CD4-positive, CD25-positive, alpha-beta regulatory T cell (primary cell): ENCODE measurements at regions not wholly inside any gene's neighbourhood (a gene's known extent, or its start where the extent isn't known, plus 50 kb on each side); places are given as distances from the start of the nearest gene placed in this dataset.

Source experiments
- ATAC-seq, 2 donors: fragments of 150-1000 bp; cut with Tn5 transposase; one replicate each; pipeline ENCODE4 v1.10.0; 2021; ENCODE audit warnings: low read depth in 2 of 2, moderate number of reproducible peaks in 2 of 2, moderate library complexity in 1 of 2
- DNase-seq, 3 donors: peaks; one replicate each; pipeline versions ENCODE4 v3.0.0 to v3.0.0-alpha.2; 2012 to 2022; ENCODE audit warnings: mixed read lengths in 1 of 3
- H3K27ac ChIP-seq: one replicate; pipeline ENCODE4 v1.7.0; 2013; ENCODE audit warnings: mild to moderate bottlenecking, low read length; ENCODE audit not compliant: insufficient read depth, poor library complexity, severe bottlenecking
- H3K27me3 ChIP-seq: one replicate; pipeline ENCODE4 v1.7.0; 2013; ENCODE audit warnings: low read length; ENCODE audit not compliant: control insufficient read depth, insufficient read depth
- H3K36me3 ChIP-seq: one replicate; pipeline ENCODE4 v1.7.0; 2013; ENCODE audit warnings: mild to moderate bottlenecking, low read length, moderate library complexity; ENCODE audit not compliant: control insufficient read depth, insufficient read depth
- H3K4me1 ChIP-seq: 2 replicates; pipeline ENCODE4 v1.7.0; 2013; ENCODE audit warnings: mild to moderate bottlenecking, low read length; ENCODE audit not compliant: insufficient read depth, control insufficient read depth, poor library complexity, severe bottlenecking
- H3K4me3 ChIP-seq: one replicate; pipeline ENCODE4 v1.7.0; 2013; ENCODE audit warnings: low read depth, mild to moderate bottlenecking, low read length, moderate library complexity
- H3K9me3 ChIP-seq, 2 experiments: 1 replicate in 1 of 2; 2 replicates in 1 of 2; pipeline ENCODE4 v1.7.0; 2013; ENCODE audit warnings: low read length in 2 of 2, mild to moderate bottlenecking in 1 of 2, moderate library complexity in 1 of 2; ENCODE audit not compliant: control insufficient read depth in 2 of 2
- H3K27ac Mint-ChIP-seq, 3 donors: one replicate each; pipeline ENCODE4 v1.8.0; 2020 to 2022; ENCODE audit warnings: mild to moderate bottlenecking in 3 of 3, mixed read lengths in 3 of 3, moderate library complexity in 2 of 3
- H3K27me3 Mint-ChIP-seq: one replicate; pipeline ENCODE4 v1.8.0; 2022; ENCODE audit warnings: mild to moderate bottlenecking, mixed read lengths
- H3K36me3 Mint-ChIP-seq: one replicate; pipeline ENCODE4 v1.8.0; 2020; ENCODE audit warnings: mixed read lengths
- H3K4me1 Mint-ChIP-seq, 4 donors: one replicate each; pipeline ENCODE4 v1.8.0; 2020 to 2022; ENCODE audit warnings: mixed read lengths in 4 of 4, mild to moderate bottlenecking in 1 of 4
- H3K4me3 Mint-ChIP-seq, 4 donors: one replicate each; pipeline ENCODE4 v1.8.0; 2020 to 2022; ENCODE audit warnings: mild to moderate bottlenecking in 4 of 4, mixed read lengths in 4 of 4, moderate library complexity in 3 of 4
- H3K9me3 Mint-ChIP-seq, 7 donors: one replicate each; pipeline ENCODE4 v1.8.0; 2020 to 2022; ENCODE audit warnings: mixed read lengths in 7 of 7, mild to moderate bottlenecking in 3 of 7, moderate library complexity in 2 of 7

DNA sequence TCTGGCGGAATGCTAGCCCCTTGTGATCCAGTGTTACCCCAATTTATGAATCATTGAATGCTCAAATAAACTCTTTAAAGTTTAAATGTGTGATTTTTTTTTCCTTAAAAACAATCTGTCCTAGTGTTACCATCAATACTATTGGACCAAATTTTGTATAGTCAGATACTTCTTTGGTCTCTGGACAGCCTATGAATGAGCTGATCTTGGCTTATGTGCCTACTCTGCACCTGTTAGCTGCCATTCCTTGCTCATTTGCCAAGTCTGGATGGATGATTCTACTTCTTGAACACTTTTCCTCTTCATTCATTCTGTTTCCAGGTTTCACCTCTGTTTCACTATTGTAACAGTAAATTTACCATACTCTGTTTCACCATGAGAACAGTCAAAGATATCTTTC, 226.5 kb upstream of the ZBED5 start:
- no peaks in the 10 kb centered on the region for H3K4me1 ChIP-seq
- H3K4me3 ChIP-seq, result no peak overlapping the region
- no peaks in the 10 kb centered on the region for H3K36me3 ChIP-seq
- H3K36me3 Mint-ChIP-seq, result no peaks in the 10 kb centered on the region
- DNase-seq (no peak), ATAC-seq (no peak)
- peak overlapping the region in 1 of 4 donors; percentile 12 for H3K4me3 Mint-ChIP-seq
- H3K27ac ChIP-seq, result no peak overlapping the region
- peaks cover 10% of the 10 kb centered on the region for H3K27me3 Mint-ChIP-seq
- no peak overlapping the region for H3K27ac Mint-ChIP-seq
- H3K9me3 ChIP-seq, result no peaks in the 10 kb centered on the region
- H3K4me1 Mint-ChIP-seq, result no peaks in the 10 kb centered on the region
- H3K27me3 ChIP-seq, result peaks cover 4% of the 10 kb centered on the region
- no peaks in the 10 kb centered on the region for H3K9me3 Mint-ChIP-seq

DNA sequence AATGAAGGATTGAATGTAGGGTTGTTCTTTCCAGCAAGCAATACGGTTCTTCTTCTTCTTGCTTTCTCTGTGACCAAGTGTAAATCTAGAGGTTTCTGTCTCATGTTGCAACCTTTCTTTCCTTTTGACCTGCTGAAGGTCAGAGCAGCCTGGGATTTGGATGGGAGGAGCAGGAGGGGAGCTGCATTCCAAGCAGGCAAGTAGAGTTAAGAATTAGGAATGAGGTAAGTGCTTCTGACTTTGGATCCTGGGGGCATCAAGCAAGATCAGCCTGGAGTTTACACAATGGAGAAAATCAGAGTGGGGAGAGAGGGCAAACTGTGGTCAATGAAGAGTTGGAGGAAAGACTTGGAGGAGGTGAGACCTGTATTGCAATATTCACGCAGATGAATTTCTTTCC, 225.6 kb upstream of the ZBED5 start:
- H3K36me3 Mint-ChIP-seq, result no peaks in the 10 kb centered on the region
- H3K27me3 Mint-ChIP-seq, result peaks cover 10% of the 10 kb centered on the region
- no peak overlapping the region for H3K27ac Mint-ChIP-seq
- H3K4me1 Mint-ChIP-seq, result no peaks in the 10 kb centered on the region
- no peaks in the 10 kb centered on the region for H3K9me3 ChIP-seq
- H3K4me3 Mint-ChIP-seq, result no peak overlapping the region
- H3K4me3 ChIP-seq, result no peak overlapping the region
- no peaks in the 10 kb centered on the region for H3K9me3 Mint-ChIP-seq
- ATAC-seq (no peak), DNase-seq (no peak)
- H3K27me3 ChIP-seq, result peaks cover 7% of the 10 kb centered on the region
- H3K4me1 ChIP-seq, result no peaks in the 10 kb centered on the region
- no peaks in the 10 kb centered on the region for H3K36me3 ChIP-seq
- no peak overlapping the region for H3K27ac ChIP-seq

DNA sequence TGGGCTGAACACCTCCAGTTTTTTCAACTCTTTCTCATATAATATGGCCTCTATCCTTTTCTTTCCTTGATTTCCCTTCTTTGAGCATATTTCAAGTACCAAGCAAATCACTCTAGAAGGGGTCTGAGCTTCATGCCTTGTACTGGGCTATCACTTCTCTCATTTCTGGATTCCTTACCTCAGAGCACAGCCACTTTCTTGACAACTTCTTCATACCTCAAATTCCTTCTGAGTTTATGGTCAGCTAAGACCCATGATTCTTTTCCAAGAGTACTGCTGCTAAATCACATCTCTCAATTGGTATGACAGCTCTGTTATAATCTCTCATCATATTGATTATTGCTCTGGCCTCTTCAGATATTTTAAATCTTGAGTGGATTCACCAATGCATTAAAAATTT, 224.8 kb upstream of the ZBED5 start:
- peaks cover 7% of the 10 kb centered on the region for H3K27me3 ChIP-seq
- DNase-seq, result no peak
- H3K4me3 ChIP-seq, result no peak overlapping the region
- no peaks in the 10 kb centered on the region for H3K4me1 Mint-ChIP-seq
- no peak overlapping the region for H3K4me3 Mint-ChIP-seq
- no peaks in the 10 kb centered on the region for H3K36me3 Mint-ChIP-seq
- H3K9me3 ChIP-seq, result no peaks in the 10 kb centered on the region
- no peaks in the 10 kb centered on the region for H3K4me1 ChIP-seq
- H3K27ac Mint-ChIP-seq, result no peak overlapping the region
- no peaks in the 10 kb centered on the region for H3K36me3 ChIP-seq
- no peaks in the 10 kb centered on the region for H3K9me3 Mint-ChIP-seq
- ATAC-seq, result no peak
- H3K27me3 Mint-ChIP-seq, result peaks cover 10% of the 10 kb centered on the region
- no peak overlapping the region for H3K27ac ChIP-seq

DNA sequence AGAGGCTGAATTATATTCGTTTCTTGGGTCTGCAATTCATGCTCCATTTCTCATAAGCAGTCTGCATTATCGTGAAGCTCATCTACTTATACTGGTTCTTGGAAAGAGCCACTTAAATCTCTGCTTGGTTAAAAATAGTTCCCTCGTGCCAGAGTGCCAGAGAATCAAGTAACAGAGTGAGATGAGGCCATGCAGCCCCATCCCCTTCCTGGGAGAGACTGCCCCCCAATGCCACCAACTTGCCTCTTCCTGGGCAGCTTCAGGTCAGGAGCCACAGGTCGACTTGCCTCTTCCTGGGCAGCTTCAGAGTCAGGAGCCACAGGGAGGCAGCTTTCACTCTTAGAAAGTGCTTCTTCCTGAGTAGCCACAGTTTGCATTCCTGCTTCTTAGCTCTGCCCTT, 223.9 kb upstream of the ZBED5 start:
- Histone ChIP-seq H3K27me3 (peaks cover 7% of the 10 kb centered on the region), H3K4me3 (no peak overlapping the region), H3K9me3 (no peaks in the 10 kb centered on the region), H3K36me3 (no peaks in the 10 kb centered on the region), H3K27ac (no peak overlapping the region), H3K4me1 (no peaks in the 10 kb centered on the region)
- H3K27me3 Mint-ChIP-seq, result peaks cover 13% of the 10 kb centered on the region
- no peaks in the 10 kb centered on the region for H3K36me3 Mint-ChIP-seq
- no peak for ATAC-seq
- no peaks in the 10 kb centered on the region for H3K9me3 Mint-ChIP-seq
- no peak overlapping the region for H3K4me3 Mint-ChIP-seq
- no peak for DNase-seq
- H3K4me1 Mint-ChIP-seq, result peaks cover 0 to 7% (median 1%) of the 10 kb centered on the region in 4 donors
- peak overlapping the region in 1 of 3 donors; percentile 8 for H3K27ac Mint-ChIP-seq

DNA sequence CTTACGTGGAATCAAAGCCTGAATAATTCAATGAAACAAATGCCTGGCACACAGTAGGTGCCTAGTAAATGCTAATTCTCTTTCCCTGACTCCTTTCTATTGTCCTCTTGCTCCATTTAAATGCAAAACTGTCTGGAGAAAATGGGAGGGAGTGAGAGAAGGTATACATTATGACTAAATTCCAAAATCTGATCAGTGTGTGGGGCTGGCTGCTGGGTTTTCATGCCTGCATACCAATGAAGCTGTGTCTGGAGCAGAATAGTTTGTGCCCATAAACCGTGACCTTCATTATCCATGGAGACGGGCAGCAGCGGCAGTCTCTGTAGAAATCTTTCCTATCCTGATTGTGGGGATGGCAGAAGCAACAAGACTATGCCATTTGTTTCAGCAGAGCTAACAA, 223.4 kb upstream of the ZBED5 start:
- H3K9me3 Mint-ChIP-seq, result no peaks in the 10 kb centered on the region
- peak overlapping the region in 1 of 3 donors; percentile 84 for H3K27ac Mint-ChIP-seq
- peaks cover 17% of the 10 kb centered on the region for H3K27me3 Mint-ChIP-seq
- Histone ChIP-seq H3K27ac (no peak overlapping the region), H3K4me1 (no peaks in the 10 kb centered on the region), H3K27me3 (peaks cover 7% of the 10 kb centered on the region), H3K36me3 (no peaks in the 10 kb centered on the region), H3K9me3 (no peaks in the 10 kb centered on the region), H3K4me3 (no peak overlapping the region)
- H3K36me3 Mint-ChIP-seq, result no peaks in the 10 kb centered on the region
- DNase-seq (no peak), ATAC-seq (no peak)
- no peak overlapping the region for H3K4me3 Mint-ChIP-seq
- peaks cover 0 to 10% (median 3%) of the 10 kb centered on the region in 4 donors for H3K4me1 Mint-ChIP-seq

DNA sequence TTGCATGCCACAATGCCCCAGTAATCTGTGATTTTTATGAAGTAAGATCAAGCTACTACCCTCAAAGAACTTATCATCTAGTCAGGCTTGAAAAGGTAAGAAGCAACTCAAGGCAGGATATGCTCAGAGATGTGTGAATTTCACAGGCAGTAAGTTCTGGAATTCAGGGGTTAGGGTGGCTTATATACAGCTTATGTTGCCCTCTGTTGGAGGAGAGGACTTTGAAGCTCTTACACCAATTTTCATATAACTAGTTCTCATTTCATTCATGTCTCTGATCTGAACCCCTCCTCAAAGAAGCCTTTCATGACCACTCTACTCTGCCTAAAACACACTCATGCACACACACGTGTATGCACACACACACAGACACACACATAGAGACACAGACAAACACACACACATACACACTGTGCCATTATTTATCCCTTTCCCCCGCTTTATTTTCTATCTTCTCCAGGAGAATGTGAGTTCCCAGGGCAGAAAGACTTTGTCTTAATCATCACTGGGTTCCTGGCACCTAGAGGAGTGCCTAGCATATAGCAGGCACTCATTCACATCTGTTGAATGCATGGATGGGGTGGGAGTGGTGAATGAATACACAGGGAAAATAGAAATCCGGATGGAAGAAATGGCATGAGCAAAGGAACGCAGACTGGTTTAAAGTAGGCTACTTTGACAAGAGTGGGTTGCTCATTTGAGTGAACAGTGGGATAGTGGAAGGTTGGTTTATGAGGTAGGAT, 220.7 kb upstream of the ZBED5 start:
- Histone ChIP-seq H3K9me3 (no peaks in the 10 kb centered on the region), H3K27ac (no peak overlapping the region), H3K4me3 (no peak overlapping the region), H3K36me3 (no peaks in the 10 kb centered on the region), H3K27me3 (peaks cover 7% of the 10 kb centered on the region), H3K4me1 (no peaks in the 10 kb centered on the region)
- DNase-seq (no peak), ATAC-seq (no peak)
- H3K4me3 Mint-ChIP-seq, result no peak overlapping the region
- H3K36me3 Mint-ChIP-seq, result no peaks in the 10 kb centered on the region
- peaks cover 19% of the 10 kb centered on the region for H3K27me3 Mint-ChIP-seq
- H3K4me1 Mint-ChIP-seq, result peaks cover 0 to 15% (median 5%) of the 10 kb centered on the region in 4 donors
- H3K27ac Mint-ChIP-seq, result no peak overlapping the region
- H3K9me3 Mint-ChIP-seq, result no peaks in the 10 kb centered on the region

DNA sequence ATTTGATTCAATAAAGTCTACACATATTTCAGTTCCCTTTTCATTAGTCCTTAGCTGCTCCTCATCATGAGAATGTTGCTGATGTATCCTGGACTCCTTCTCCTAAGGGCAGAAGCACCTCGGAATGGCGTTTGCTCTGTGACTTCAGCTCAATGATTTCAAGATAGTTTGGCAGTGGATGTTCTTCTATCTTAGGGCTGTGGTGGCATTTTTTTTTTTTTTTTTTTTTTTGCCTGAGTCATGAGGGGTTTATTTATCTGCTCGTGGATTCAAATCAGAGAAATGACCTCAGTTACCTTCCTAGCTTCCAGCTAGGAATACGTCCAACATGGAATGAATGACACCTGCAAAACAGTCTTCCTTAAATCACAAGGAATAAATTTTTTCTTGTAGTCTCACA, 220.0 kb upstream of the ZBED5 start:
- no peaks in the 10 kb centered on the region for H3K36me3 Mint-ChIP-seq
- H3K27ac Mint-ChIP-seq, result no peak overlapping the region
- Histone ChIP-seq H3K9me3 (no peaks in the 10 kb centered on the region), H3K36me3 (no peaks in the 10 kb centered on the region), H3K4me1 (no peaks in the 10 kb centered on the region), H3K4me3 (no peak overlapping the region), H3K27me3 (peaks cover 7% of the 10 kb centered on the region), H3K27ac (no peak overlapping the region)
- ATAC-seq (no peak), DNase-seq (no peak)
- H3K9me3 Mint-ChIP-seq, result no peaks in the 10 kb centered on the region
- no peak overlapping the region for H3K4me3 Mint-ChIP-seq
- H3K27me3 Mint-ChIP-seq, result peaks cover 19% of the 10 kb centered on the region
- H3K4me1 Mint-ChIP-seq, result peaks cover 0 to 15% (median 5%) of the 10 kb centered on the region in 4 donors

DNA sequence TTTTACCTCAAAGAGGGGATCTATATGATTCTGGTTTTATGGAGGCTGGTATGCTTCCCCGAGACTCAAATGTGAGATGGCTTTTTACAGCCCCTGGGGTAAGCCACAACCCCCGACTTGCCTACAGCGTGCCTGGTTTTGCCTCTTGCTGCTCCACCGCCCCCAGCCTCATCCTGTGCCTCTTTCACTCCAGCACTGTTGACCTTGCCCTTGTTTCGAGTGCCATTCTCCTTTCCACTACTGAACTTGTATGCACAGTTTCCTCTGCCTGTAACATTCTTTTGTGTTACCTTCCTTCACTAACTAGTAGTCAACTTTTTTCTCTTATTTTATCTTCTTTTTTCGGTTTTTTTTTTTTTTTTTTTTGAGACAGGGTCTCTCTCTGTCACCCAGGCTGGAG, 219.0 kb upstream of the ZBED5 start:
- H3K4me1 ChIP-seq, result no peaks in the 10 kb centered on the region
- H3K4me1 Mint-ChIP-seq, result peaks cover 0 to 15% (median 5%) of the 10 kb centered on the region in 4 donors
- DNase-seq (no peak), ATAC-seq (no peak)
- no peak overlapping the region for H3K4me3 ChIP-seq
- H3K9me3 ChIP-seq, result no peaks in the 10 kb centered on the region
- no peaks in the 10 kb centered on the region for H3K9me3 Mint-ChIP-seq
- peaks cover 7% of the 10 kb centered on the region for H3K27me3 ChIP-seq
- H3K27ac Mint-ChIP-seq, result peak overlapping the region in 1 of 3 donors; percentile 72
- no peaks in the 10 kb centered on the region for H3K36me3 ChIP-seq
- H3K27ac ChIP-seq, result no peak overlapping the region
- peaks cover 12% of the 10 kb centered on the region for H3K27me3 Mint-ChIP-seq
- no peak overlapping the region for H3K4me3 Mint-ChIP-seq
- no peaks in the 10 kb centered on the region for H3K36me3 Mint-ChIP-seq
